Right lobe of liver (tissue), 6 donors: ENCODE measurements at regions not wholly inside any gene's neighbourhood (a gene's known extent, or its start where the extent isn't known, plus 50 kb on each side); places are given as distances from the start of the nearest gene placed in this dataset.
"Not testable (repeated sequence)": the region's sequence is repeated elsewhere in the genome, so short reads cannot be mapped to it uniquely, and the experiment has no call there.

Experiments
- ATAC-seq, 4 donors: fragments of 200-7000 bp; cut with Tn5 transposase; one replicate each; pipeline ENCODE4 v1.9.1; 2020; ENCODE audit warnings: mild to moderate bottlenecking in 4 of 4, moderate library complexity in 4 of 4
- DNase-seq, 3 donors: peaks; one replicate each; pipeline ENCODE4 v3.0.0-alpha.2; 2020
- H3K27ac ChIP-seq, 3 donors: fragments of 200-600 bp; one replicate each; pipeline ENCODE4 v1.8.0; 2022
- H3K27me3 ChIP-seq, 2 donors: fragments of 200-600 bp; one replicate each; pipeline ENCODE4 v1.8.0; 2022
- H3K36me3 ChIP-seq, 4 donors: fragments of 200-600 bp; sonication (generic) in 1 of 4; one replicate each; pipeline versions ENCODE4 v1.5.1 to v1.8.0; 2017 to 2022; ENCODE audit warnings: control low read depth in 1 of 4
- H3K4me1 ChIP-seq, 4 donors: fragments of 200-600 bp; sonication (generic) in 1 of 4; one replicate each; pipeline versions ENCODE4 v1.5.1 to v1.8.0; 2017 to 2022; ENCODE audit warnings: control low read depth in 1 of 4
- H3K4me3 ChIP-seq, 3 donors: fragments of 200-600 bp; one replicate each; pipeline ENCODE4 v1.8.0; 2022
- H3K9me3 ChIP-seq, 4 donors: fragments of 200-600 bp; sonication (generic) in 1 of 4; one replicate each; pipeline versions ENCODE4 v1.5.1 to v1.8.0; 2017 to 2022; ENCODE audit warnings: control low read depth in 1 of 4
- WGBS: methylation state at CpG from one replicate; pipeline ENCODE4 v1.1.6; 2018; ENCODE audit warnings: low coverage, low lambda C conversion rate; ENCODE audit not compliant: insufficient coverage; ENCODE audit errors: missing lambda C conversion rate; 5-methylcytosine and 5-hydroxymethylcytosine counted together
- intact Hi-C, 2 donors: fragments of 100-400 bp; cut with DNase I; formaldehyde crosslinking; loops; one replicate each; pipeline versions ENCODE4 v1.11.2 to v1.14.1; 2022
- donor health status: DM: no; HTN: yes; CAD: no.
- donor health status: DM: no; HTN: no; CAD: no.
- donor health status: DM: no; HTN: no; CAD: no.
- donor health status: DM: no; HTN: yes; CAD: no.
- donor health status: DM: no; HTN: yes; CAD: no.

DNA sequence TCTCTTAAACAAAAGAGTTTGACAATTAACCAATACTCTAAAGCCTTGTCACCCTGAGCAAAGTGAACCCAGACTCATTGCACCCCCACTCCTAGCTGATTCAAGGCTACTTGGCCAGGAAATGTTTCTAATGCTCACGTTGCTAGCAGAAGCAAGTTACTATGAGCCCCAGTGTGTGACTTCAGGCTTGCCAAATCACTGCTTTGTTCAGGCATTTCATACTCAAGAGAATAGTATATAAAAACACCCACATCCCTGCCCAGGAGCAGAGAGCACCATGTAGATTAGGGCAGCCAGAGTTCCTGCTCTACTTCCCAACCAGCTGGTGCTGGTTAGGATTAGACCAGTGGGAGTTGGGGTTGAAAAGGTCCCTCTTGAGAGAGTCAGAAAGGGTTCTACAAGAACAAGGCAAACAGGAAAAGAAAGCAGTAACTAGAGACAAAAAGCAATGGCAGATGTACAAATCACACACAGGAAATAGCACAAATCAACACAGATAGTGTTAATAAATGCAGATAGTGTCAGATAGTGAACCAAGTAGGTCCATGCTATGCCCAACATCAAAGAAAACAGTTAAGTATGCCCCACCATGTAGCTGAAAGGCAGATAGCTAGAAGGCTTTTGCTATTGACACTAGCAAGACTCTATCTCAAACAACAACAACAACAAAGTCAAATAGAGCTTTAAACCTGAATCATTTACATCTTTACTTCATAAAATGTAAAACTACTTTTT is 314.3 kb downstream of the GOLGA6L6 start:
- H3K9me3 ChIP-seq, H3K36me3 ChIP-seq, DNase-seq, H3K4me1 ChIP-seq, intact Hi-C loops, H3K27me3 ChIP-seq, H3K27ac ChIP-seq, ATAC-seq, H3K4me3 ChIP-seq: not testable (repeated sequence)
- 36% methylated on average over 1 of the region's 1 CpG for WGBS

DNA sequence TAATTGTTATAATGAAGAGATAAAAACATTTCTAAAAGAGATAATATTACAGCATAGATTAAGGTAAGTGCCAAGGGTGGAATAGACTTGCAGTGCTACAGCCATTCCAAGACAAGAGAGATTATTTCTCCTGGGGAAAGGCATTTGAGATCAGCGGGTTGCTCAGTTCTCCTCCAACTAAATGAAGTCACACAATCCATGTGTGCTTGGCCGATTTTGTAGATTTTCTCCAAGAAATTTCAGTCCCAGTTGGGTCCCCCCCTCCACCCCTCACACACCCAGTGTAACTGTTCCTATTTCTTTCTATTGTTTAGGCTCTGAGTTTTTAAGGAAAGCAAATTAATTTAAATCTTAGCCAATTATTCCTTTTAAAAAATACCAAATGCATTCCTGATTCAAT is 315.1 kb downstream of the GOLGA6L6 start:
- H3K36me3 ChIP-seq, DNase-seq, H3K9me3 ChIP-seq, ATAC-seq, H3K4me1 ChIP-seq, intact Hi-C loops, H3K4me3 ChIP-seq, H3K27ac ChIP-seq, H3K27me3 ChIP-seq: not testable (repeated sequence)
- WGBS: 24% methylated on average over 2 of the region's 2 CpGs

DNA sequence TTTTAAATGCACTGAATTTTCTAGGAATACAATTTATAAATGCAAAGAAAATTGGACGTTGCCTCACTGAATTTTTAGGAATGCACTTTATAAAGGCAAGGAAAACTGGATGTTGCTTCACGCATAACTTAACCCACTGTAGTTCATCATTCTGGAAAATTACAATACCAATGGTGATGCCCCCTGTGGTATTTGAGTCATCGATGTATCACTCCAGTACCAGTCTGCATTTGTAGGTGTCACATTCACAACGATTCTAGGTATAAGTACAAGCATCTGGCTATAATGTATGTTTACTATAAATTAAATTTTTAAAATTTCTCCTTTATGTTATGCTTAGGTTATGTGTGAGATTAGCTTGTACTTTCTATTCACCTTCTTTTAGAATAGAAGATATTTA is 320.5 kb downstream of the GOLGA6L6 start:
- H3K36me3 ChIP-seq, H3K9me3 ChIP-seq, ATAC-seq, DNase-seq, H3K27ac ChIP-seq, intact Hi-C loops, H3K4me1 ChIP-seq, H3K4me3 ChIP-seq, H3K27me3 ChIP-seq: not testable (repeated sequence)
- 46% methylated on average over 4 of the region's 4 CpGs for WGBS

DNA sequence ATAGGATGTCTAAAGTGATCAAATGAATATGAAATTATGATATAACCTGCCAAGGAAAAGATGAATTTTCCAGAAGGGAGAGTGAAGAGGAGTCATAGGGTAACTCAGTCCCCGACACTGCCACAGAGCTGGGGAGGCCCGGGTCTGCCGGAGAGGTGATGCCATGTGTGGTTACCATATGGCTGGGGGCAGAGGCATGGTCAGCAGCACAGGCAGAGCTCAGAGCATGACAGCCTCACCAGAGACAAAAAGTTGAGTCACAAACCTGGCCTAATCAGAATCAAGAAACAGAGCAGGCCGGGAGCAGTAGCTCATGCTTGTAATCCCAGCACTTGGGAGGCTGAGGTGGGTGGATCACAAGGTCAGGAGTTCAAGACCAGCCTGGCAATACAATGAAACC is 322.4 kb downstream of the GOLGA6L6 start:
- 62% methylated on average over 4 of the region's 4 CpGs for WGBS

GRCh38 chr15:20215700-20216099 is 325.9 kb downstream of the GOLGA6L6 start:
- ATAC-seq, H3K4me3 ChIP-seq, DNase-seq, H3K27me3 ChIP-seq, intact Hi-C loops, H3K4me1 ChIP-seq, H3K9me3 ChIP-seq, H3K36me3 ChIP-seq, H3K27ac ChIP-seq: not testable (repeated sequence)
- 50% methylated on average over 4 of the region's 4 CpGs for WGBS

More for the DNA sequence above, 322.4 kb downstream of the GOLGA6L6 start:
- ATAC-seq: peak in 1 of 4 donors; percentile 55
- H3K9me3 ChIP-seq, H3K4me3 ChIP-seq, H3K27ac ChIP-seq, H3K36me3 ChIP-seq, H3K27me3 ChIP-seq, DNase-seq, H3K4me1 ChIP-seq, intact Hi-C loops: not testable (repeated sequence)

- DNase-seq, H3K4me1 ChIP-seq, H3K9me3 ChIP-seq, ATAC-seq, H3K27me3 ChIP-seq, H3K36me3 ChIP-seq, intact Hi-C loops, H3K27ac ChIP-seq, H3K4me3 ChIP-seq: not testable (repeated sequence)
- WGBS: 56% methylated on average over 1 of the region's 1 CpG
Measured at GRCh38 chr15:20214101-20214500, 327.5 kb downstream of the GOLGA6L6 start.

DNA sequence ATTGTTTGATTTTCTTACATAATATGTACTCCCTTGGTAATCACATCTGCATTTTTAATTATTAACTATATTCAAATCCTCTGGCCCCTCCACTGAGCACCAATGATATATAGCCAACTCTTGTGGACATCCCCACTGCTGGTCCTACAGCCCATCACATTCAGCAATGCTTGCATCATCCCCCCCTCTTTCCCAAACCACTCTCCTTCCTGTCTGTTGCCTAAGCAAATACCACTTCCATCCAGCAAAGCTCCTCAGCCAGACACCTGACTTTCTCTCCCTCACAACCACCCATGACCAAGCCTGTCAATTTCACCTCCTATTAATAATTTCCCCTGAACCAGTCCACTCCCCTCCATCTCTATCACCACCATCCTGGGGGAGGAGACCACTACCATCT is 330.1 kb downstream of the GOLGA6L6 start:
- H3K27me3 ChIP-seq, intact Hi-C loops, DNase-seq, H3K4me1 ChIP-seq, H3K4me3 ChIP-seq, H3K27ac ChIP-seq, H3K36me3 ChIP-seq, H3K9me3 ChIP-seq: not testable (repeated sequence)
- peak in 3 of 4 donors; percentile 13 to 82 (median 45) for ATAC-seq

DNA sequence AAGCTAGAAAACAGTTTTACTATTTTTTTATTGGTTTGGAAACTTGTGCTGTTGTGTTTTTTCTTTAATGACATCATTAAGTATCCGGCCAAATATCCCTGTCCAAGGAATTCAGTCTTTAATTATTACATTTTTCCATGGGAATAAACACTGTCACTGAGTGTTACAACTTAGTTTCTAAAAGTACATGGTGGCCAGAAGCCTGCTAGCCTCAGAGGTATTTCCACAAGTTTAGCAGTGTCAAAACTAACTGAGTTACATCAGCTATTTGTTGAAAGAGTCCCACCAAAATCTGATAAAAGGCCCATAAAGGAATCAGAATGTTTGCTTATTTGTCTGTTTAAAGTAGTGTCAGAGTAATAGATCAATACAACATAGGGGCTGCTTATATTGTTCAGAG is 331.6 kb downstream of the GOLGA6L6 start:
- 42% methylated on average over 1 of the region's 1 CpG for WGBS
- H3K9me3 ChIP-seq, H3K4me3 ChIP-seq, H3K27me3 ChIP-seq, intact Hi-C loops, H3K27ac ChIP-seq, H3K4me1 ChIP-seq, H3K36me3 ChIP-seq, DNase-seq: not testable (repeated sequence)
- ATAC-seq: peak in 1 of 4 donors; percentile 54

- H3K9me3 ChIP-seq, H3K27ac ChIP-seq, H3K27me3 ChIP-seq, H3K4me1 ChIP-seq, H3K4me3 ChIP-seq, ATAC-seq, H3K36me3 ChIP-seq, DNase-seq, intact Hi-C loops: not testable (repeated sequence)
- 69% methylated on average over 6 of the region's 7 CpGs for WGBS
Measured at GRCh38 chr15:20207607-20208006, 334.0 kb downstream of the GOLGA6L6 start.

DNA sequence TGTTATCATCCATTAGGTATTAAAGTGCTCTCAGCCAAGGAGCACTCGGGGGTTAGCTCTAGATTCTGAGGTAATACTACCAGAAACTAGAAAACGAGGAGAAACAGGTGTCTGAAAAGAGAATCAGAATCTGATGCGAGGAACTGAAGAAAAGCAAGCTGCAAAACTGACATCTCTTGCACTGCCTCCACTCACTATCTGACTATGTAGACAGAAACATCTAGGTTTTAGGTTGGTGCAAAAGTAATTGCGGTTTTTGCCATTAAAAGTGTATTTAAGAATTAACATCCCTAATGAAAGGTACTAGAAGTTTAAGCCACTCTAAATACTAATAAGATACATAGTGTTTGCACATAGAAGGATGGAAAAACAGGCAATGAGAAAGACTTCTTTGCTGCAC is 334.4 kb downstream of the GOLGA6L6 start:
- ATAC-seq, H3K27me3 ChIP-seq, H3K36me3 ChIP-seq, intact Hi-C loops, H3K4me3 ChIP-seq, H3K4me1 ChIP-seq, H3K9me3 ChIP-seq, H3K27ac ChIP-seq, DNase-seq: not testable (repeated sequence)
- WGBS: 35% methylated on average over 3 of the region's 4 CpGs

DNA sequence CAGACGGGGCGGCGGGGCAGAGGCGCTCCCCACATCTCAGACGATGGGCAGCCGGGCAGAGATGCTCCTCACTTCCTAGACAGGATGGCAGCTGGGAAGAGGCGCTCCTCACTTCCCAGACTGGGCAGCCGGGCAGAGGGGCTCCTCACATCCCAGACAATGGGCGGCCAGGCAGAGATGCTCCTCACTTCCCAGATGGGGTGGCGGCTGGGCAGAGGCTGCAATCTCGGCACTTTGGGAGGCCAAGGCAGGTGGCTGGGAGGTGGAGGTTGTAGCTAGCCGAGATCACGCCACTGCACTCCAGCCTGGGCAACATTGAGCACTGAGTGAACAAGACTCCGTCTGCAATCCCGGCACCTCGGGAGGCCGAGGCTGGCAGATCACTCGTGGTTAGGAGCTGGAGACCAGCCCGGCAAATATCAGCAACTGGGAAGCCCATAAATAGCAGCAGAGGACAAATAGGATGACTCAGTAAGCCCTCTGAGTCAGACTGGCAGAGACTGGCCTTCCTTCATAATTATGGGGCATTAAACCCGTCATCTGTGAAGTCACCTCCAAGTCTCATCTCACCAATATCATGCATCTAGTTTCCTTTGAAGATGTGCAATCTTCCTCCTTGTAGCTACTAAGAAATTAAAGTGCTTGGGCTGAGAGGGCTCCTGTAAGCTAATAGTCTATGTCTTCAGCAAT is 337.3 kb downstream of the GOLGA6L6 start:
- ATAC-seq, H3K4me1 ChIP-seq, H3K27me3 ChIP-seq, H3K36me3 ChIP-seq, H3K27ac ChIP-seq, intact Hi-C loops, DNase-seq, H3K9me3 ChIP-seq, H3K4me3 ChIP-seq: not testable (repeated sequence)
- WGBS: 40% methylated on average over 4 of the region's 20 CpGs
